Prostate gland (tissue), 2 donors: ENCODE measurements at regions not wholly inside any gene's neighbourhood (a gene's known extent, or its start where the extent isn't known, plus 50 kb on each side); places are given as distances from the start of the nearest gene placed in this dataset.

ENCODE experiments used
- DNase-seq: peaks from one replicate; pipeline ENCODE4 v3.0.0-alpha.2; 2019; ENCODE audit warnings: low spot score
- H3K27ac ChIP-seq, 2 donors: fragments of 200-600 bp; sonication (generic); 2 replicates each; pipeline ENCODE4 v1.5.1; 2017 to 2019
- H3K27me3 ChIP-seq: fragments of 200-600 bp; sonication (generic); replicated peaks from 2 replicates; pipeline ENCODE4 v1.5.1; 2019; ENCODE audit not compliant: insufficient read depth
- H3K36me3 ChIP-seq, 2 donors: fragments of 200-600 bp; sonication (generic); 1 replicate in 1 of 2; 2 replicates in 1 of 2; pipeline versions ENCODE4 v1.5.1 to v1.8.1; 2017 to 2019
- H3K4me1 ChIP-seq: fragments of 200-600 bp; sonication (generic); replicated peaks from 2 replicates; pipeline ENCODE4 v1.5.1; 2019
- H3K4me3 ChIP-seq, 2 donors: fragments of 200-600 bp; sonication (generic); 2 replicates each; pipeline ENCODE4 v1.5.1; 2017 to 2019
- H3K9me3 ChIP-seq: fragments of 200-600 bp; sonication (generic); 2 replicates; pipeline ENCODE4 v1.5.1; 2017
- CTCF ChIP-seq, 4 experiments: fragments of 200-600 bp in 2 of 4; fragments of 450-650 bp in 2 of 4; sonication (generic) in 2 of 4; IDR thresholded peaks; 1 replicate in 3 of 4; 2 replicates in 1 of 4; pipeline ENCODE4 v1.5.1; 2016 to 2019; ENCODE audit warnings: antibody characterized with exemption in 4 of 4, mild to moderate bottlenecking in 2 of 4, moderate library complexity in 2 of 4
- POLR2A ChIP-seq: fragments of 450-650 bp; IDR thresholded peaks from one replicate; pipeline ENCODE4 v1.6.1; 2016; ENCODE audit warnings: antibody characterized with exemption, mild to moderate bottlenecking
- POLR2AphosphoS5 ChIP-seq: sonication (generic); formaldehyde crosslinking; IDR thresholded peaks from one replicate; pipeline ENCODE4 v1.6.1; 2017; ENCODE audit warnings: antibody characterized with exemption
- WGBS: methylation state at CpG from one replicate; pipeline ENCODE4 v1.1.5; 2018; 5-methylcytosine and 5-hydroxymethylcytosine counted together
- intact Hi-C: fragments of 100-400 bp; cut with DNase I; formaldehyde crosslinking; loops from one replicate; pipeline ENCODE4 v1.14.2; 2022

- intact Hi-C loops = no loop called here
- Histone ChIP-seq H3K9me3 (no peaks in the 10 kb centered on the region), H3K27me3 (no peaks in the 10 kb centered on the region), H3K4me1 (no peaks in the 10 kb centered on the region), H3K4me3 (no peak overlapping the region), H3K27ac (no peak overlapping the region), H3K36me3 (no peaks in the 10 kb centered on the region)
- TF ChIP-seq CTCF (IDR thresholded peaks at IDR 0.05) (no peak), POLR2A (no peak), POLR2AphosphoS5 (no peak)
- 92% methylated on average over 5 of the region's 5 CpGs for WGBS
- no peak for DNase-seq
Observed at GRCh38 chr5:14090755-14091154, 52.4 kb upstream of the TRIO start.

GRCh38 chr5:14090290-14090689, 52.9 kb upstream of the TRIO start:
- no peak overlapping the region for H3K27ac ChIP-seq
- H3K9me3 ChIP-seq = no peaks in the 10 kb centered on the region
- DNase-seq = no peak
- 87% methylated on average over 2 of the region's 2 CpGs for WGBS
- TF ChIP-seq POLR2A (no peak), CTCF (IDR thresholded peaks at IDR 0.05) (no peak), POLR2AphosphoS5 (no peak)
- intact Hi-C loops = no loop called here
- no peaks in the 10 kb centered on the region for H3K27me3 ChIP-seq
- no peak overlapping the region for H3K4me3 ChIP-seq
- H3K4me1 ChIP-seq = no peaks in the 10 kb centered on the region
- H3K36me3 ChIP-seq = no peaks in the 10 kb centered on the region

GRCh38 chr5:14089198-14089597, 53.9 kb upstream of the TRIO start:
- WGBS = 89% methylated on average over 2 of the region's 2 CpGs
- DNase-seq = no peak
- Histone ChIP-seq H3K9me3 (no peaks in the 10 kb centered on the region), H3K4me1 (no peaks in the 10 kb centered on the region), H3K4me3 (no peak overlapping the region), H3K36me3 (no peaks in the 10 kb centered on the region), H3K27ac (no peak overlapping the region), H3K27me3 (no peaks in the 10 kb centered on the region)
- no peak for TF ChIP-seq POLR2A
- no peak for TF ChIP-seq CTCF (IDR thresholded peaks at IDR 0.05)
- no peak for TF ChIP-seq POLR2AphosphoS5
- intact Hi-C loops = no loop called here

GRCh38 chr5:14086261-14086660, 56.9 kb upstream of the TRIO start:
- intact Hi-C loops = no loop called here
- Histone ChIP-seq H3K4me3 (no peak overlapping the region), H3K27ac (no peak overlapping the region), H3K4me1 (no peaks in the 10 kb centered on the region), H3K27me3 (no peaks in the 10 kb centered on the region), H3K36me3 (no peaks in the 10 kb centered on the region), H3K9me3 (no peaks in the 10 kb centered on the region)
- WGBS = 81% methylated on average over 2 of the region's 2 CpGs
- no peak for DNase-seq
- TF ChIP-seq POLR2AphosphoS5 (no peak), POLR2A (no peak)

- intact Hi-C loops = no loop called here
- Histone ChIP-seq H3K36me3 (no peaks in the 10 kb centered on the region), H3K4me3 (no peak overlapping the region)
Observed at GRCh38 chr5:14082973-14083372, 60.2 kb upstream of the TRIO start.

More at GRCh38 chr5:14082973-14083372, 60.2 kb upstream of the TRIO start:
- TF ChIP-seq CTCF (IDR thresholded peaks at IDR 0.05) (no peak), POLR2AphosphoS5 (no peak), POLR2A (no peak)
- H3K4me1 ChIP-seq = no peaks in the 10 kb centered on the region
- 98% methylated on average over 2 of the region's 2 CpGs for WGBS
- H3K27me3 ChIP-seq = no peaks in the 10 kb centered on the region
- no peak overlapping the region for H3K27ac ChIP-seq
- DNase-seq = no peak
- H3K9me3 ChIP-seq = no peaks in the 10 kb centered on the region
